Activated CD4-positive, alpha-beta T cell treated with anti-CD3 and anti-CD28 coated beads, Interleukin-10, Interleukin-2, amounts not matched to agents 100 ng/mL and 50 ng/mL, durations not matched to agents 16 hours and 8 hours (primary cell): ENCODE measurements at regions not wholly inside any gene's neighbourhood (a gene's known extent, or its start where the extent isn't known, plus 50 kb on each side); places are given as distances from the start of the nearest gene placed in this dataset.
A peak's percentile ranks its signal among the peaks of the same experiment; 100 is the strongest.

Source experiments
- DNase-seq: peaks from one replicate; pipeline ENCODE4 v3.0.0-alpha.2; 2020

- DNase-seq, result no peak
Measured at GRCh38 chrX:39905538-39905891, 192.2 kb downstream of the BCOR start.

GRCh38 chrX:39905946-39906345, 191.8 kb downstream of the BCOR start:
- DNase-seq, result no peak

- DNase-seq, result peak; percentile 11
Measured at GRCh38 chrX:39907964-39908661, 189.6 kb downstream of the BCOR start.

DNA sequence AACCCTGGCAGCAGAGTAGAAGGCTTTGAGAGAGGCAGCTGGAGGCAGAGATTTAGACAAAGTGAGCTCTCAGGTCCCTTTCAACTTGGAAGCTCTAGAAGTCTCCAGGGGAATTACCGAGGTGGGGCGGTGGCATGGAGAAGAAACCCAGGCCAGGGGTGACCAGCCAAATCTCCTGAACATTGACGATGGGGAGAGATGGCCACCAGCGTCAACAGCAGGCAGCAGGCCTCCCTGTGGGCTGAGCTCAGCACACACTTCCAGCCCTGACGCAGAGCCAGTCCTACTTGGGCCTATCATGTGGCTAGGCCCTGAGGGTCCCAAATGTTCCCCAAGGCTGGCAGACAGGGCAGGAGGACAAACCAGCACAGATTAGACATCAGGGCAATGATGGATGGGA, 187.8 kb downstream of the BCOR start:
- DNase-seq, result no peak

- DNase-seq, result no peak
Measured at GRCh38 chrX:39910651-39911050, 187.1 kb downstream of the BCOR start.

GRCh38 chrX:39911278-39911897, 186.4 kb downstream of the BCOR start:
- no peak for DNase-seq

DNA sequence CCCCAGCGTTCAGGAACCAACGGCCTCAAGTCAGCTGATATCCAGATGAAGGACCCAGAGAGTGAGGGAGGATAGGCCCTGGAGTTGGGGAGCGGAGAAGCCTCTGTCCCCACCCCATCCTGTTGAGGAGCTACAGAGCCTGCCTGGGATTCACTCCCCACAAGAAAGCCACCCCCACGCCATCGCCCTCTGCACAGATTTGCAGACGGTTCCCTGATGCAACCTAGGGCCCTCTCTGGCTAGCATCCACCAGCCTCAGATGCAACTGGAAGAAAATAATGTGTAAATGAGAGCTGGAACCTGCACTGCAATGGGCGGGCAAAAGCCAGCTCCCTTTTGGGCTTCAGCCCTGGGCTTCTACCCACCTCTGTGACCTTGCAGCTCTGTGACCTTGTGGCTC, 185.6 kb downstream of the BCOR start:
- DNase-seq, result no peak

GRCh38 chrX:39915081-39915480, 182.7 kb downstream of the BCOR start:
- DNase-seq, result no peak

- no peak for DNase-seq
Measured at GRCh38 chrX:39915596-39915995, 182.2 kb downstream of the BCOR start.

DNA sequence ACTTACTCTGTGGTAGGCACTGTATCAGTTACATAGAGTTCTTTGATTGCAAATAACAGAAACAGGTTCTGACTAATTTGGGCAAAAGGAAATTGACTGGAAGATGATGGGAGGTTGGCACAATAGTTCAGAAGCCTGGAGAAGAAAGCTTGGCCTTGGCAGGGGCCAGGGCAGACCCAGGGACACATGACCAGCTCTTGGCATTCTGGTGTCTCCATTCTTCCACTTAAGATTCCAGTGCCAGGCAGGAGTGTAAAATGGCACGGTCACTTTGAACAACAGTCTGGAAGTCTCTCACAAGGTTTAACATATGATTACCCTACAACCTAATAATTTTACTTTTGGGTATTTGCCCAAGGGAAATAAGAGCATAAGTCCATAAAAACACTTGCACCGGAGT, 175.9 kb downstream of the BCOR start:
- DNase-seq, result no peak

GRCh38 chrX:39922488-39922887, 175.3 kb downstream of the BCOR start:
- no peak for DNase-seq

GRCh38 chrX:39922926-39923325, 174.8 kb downstream of the BCOR start:
- DNase-seq, result no peak

GRCh38 chrX:39927380-39927779, 170.4 kb downstream of the BCOR start:
- no peak for DNase-seq

DNA sequence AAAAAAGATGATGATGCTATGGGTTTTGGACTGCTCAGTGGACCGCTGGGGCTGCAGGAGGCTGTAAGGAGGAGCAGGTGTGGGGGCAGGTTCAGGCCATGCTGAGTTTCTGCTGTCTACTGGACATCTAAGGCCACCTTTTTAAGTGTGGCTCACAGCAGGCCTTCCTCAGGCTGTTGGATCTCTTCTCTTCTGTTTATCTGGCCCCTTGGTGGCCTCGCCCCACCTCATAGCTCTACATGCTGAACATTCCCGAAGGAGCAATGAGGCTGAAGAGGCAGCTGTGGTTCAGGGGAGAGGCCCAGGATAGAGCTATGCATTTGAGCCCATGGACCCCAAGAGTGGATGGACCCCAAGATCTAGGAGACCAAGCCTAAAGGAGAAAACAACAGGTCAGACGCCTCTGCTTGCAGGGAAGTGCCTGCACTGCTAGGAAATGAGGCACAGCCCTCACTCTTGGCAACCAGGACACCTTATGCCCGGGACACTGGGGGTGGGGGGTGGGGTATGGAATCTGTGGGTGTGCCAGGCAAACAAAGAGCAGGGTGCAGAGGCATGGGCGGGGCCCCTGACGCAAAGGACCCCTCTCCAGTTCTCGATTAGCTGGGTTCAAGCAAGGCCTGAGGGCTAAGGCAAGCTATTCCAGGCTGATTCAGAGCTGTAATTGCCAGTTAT, 168.9 kb downstream of the BCOR start:
- DNase-seq, result no peak

DNA sequence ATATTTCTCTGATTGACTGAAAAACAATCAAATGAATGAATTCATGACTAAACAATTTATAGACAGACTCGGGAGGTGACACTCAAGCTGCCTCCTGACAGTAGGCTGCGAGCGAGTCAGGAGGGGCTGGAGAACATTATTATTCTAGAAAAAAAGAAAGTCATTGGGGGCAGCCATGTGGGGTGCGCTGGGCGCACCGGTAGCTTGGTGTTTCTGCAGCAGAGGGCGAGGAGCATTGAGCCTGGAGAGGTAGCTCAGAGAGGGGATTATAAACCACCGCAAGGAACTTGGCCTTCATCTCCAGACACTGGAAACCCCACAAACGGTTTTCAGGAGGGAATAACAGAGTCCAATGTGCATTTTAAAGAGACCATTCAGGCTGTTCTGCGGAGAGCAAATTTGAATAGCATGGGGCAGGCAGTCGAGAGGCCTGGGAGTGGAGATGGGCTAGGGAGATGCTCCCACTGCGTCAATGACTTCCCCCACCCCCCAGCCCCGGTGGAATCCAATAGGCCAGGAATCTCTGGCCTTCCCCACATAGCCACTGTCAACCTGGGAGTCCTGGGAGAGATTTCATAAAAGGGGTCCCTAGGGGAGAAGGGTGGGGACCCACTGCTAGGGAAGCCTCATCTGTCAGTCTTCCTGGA, 168.3 kb downstream of the BCOR start:
- DNase-seq, result no peak

DNA sequence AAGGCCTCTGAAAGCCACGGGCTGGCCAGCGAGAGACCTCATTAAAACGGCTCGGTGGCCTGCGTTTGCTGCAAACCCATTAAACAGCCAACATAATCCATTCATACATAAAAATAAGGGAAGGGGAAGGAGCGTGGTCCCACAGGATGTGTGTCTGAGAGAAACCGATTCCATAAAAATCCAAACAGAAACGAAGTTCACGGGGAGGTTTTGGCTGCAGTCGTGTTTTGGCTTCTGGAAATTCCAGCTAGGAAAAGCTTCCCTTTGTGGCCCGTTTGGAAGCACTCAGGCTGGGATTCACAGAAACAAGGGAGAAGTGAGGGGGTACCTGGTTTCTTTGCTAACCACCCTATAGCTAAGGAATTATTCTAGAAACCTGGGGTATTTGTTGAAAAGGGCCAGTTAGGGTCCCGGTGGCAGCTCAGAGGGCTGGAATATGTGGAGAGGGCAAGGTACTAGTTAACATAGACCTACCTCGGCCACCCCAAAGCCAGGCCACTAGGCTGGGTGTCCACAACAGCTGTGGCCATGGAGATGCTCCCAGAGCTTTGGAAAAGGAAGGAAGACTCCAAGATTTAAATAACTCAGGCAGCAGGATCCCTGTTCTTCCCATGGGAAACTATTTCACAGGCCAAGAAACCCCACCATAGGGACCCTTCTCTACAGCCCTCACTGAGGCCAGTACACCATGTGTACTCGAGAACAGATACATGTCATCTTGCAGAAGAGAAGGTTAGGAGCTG, 166.8 kb downstream of the BCOR start:
- no peak for DNase-seq

DNA sequence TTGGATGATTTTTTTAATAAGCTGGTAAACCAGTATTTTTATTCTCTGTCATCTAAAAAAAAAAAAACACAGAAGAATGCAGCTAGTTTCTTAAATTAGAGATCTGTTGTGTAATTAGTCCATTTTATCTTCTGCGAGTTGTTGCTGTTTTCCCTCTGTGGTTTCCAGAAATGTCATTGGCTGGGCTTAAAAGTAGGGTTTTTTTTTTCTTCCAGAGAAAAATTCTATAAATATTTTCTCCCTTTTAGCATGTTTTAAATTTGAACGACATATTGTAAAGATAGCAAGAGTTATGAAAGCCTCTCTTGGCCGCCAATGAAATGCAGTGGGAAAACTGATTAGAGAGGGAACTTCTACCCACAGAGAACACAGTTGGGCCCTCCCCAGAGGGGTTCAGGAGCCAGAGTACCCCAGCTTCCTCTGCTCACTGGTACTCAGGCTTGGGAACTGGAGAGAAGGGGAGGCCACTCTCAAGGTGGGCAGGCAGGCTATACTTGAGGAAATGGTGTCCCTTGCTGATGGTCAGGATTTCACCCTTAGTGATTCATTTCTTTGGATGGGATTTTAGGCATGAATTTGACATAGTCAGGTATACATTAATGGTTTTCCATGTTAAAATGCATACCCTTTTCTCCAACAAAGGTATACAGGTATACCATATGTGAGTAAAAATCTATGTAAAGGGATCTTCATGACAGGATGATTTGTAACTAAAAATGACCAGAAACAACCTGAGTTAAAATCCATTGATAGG, 166.1 kb downstream of the BCOR start:
- no peak for DNase-seq

DNA sequence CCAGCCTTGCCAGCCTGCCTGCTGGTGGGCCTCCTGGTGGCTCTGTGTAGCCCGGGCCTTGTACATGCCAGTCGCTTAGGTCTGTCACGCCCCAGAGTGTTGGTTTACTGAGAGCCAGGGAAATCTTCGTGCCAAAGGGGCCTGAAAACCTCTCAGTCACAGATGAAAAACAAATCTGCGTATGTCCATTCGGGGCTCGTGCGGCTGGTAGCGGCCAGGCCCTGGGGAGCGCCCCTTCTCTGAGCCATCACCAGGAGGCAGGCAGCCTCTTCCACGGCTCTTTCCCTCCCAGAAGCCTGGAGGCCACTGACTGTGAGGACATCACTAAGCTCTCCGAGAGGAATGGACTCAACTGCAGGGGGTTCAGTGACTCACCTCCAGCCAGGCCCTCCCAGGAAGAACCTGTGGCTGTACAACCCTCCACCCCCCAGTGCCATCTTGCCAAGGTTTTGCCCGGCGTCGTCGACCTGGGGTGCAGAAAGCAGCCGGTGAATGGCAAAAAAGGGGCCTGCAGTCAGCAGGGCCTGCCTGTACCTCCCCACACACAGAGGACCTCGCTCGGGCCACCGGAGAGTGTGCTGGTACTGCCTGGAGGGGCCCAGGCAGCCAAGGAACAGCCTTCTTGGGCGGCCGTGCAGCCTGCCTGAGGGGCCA, 162.2 kb downstream of the BCOR start:
- DNase-seq, result no peak

- peak; percentile 20 for DNase-seq
Measured at GRCh38 chrX:39936886-39937770, 160.6 kb downstream of the BCOR start.

DNA sequence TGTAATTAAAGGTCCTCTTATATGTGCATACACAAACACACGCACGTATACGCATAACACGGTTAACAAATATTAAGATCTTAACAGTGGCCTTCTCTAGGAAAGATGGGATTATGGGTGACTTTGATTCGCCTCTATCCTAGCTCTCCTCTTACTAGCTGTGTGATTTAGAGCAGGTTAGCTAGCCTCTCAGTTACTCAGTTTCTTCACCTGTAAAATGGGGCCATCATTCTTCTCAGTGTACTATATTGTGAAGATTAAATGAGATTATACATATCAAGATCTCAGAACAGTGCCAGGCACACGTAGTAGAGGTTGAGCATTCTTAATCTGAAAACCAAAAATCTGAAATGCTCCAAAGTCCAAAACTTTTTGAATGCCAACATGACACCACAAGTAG, 159.3 kb downstream of the BCOR start:
- no peak for DNase-seq

DNA sequence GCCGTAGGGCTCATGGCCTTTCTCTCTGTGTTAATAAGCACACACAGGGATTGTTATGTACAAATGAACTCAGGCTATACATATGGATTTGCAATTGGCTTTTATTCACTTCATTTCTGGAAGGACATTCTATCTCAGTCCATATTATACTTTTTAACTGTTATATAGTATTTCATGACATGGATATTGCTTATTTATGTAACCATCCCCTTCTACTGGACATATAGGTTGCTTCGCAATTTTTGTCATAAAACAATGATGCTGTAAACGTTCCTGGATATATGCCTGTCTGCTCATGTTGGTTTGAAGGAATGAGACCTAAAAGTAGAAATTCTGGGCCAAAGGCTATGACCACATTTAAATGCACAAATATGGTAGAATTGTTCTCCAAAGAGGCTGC, 158.1 kb downstream of the BCOR start:
- DNase-seq, result no peak
